GM18499 (cell line): ENCODE measurements at regions not wholly inside any gene's neighbourhood (a gene's known extent, or its start where the extent isn't known, plus 50 kb on each side); places are given as distances from the start of the nearest gene placed in this dataset.

Experiments
- ATAC-seq: cut with Tn5 transposase; IDR thresholded peaks from one replicate; pipeline ENCODE4 v1.9.1; 2021; ENCODE audit warnings: moderate number of reproducible peaks; ENCODE audit not compliant: insufficient read depth, unreplicated experiment

GRCh38 chr2:51595836-51596235 lies 563.9 kb upstream of the NRXN1 start:
- ATAC-seq = no peak

DNA sequence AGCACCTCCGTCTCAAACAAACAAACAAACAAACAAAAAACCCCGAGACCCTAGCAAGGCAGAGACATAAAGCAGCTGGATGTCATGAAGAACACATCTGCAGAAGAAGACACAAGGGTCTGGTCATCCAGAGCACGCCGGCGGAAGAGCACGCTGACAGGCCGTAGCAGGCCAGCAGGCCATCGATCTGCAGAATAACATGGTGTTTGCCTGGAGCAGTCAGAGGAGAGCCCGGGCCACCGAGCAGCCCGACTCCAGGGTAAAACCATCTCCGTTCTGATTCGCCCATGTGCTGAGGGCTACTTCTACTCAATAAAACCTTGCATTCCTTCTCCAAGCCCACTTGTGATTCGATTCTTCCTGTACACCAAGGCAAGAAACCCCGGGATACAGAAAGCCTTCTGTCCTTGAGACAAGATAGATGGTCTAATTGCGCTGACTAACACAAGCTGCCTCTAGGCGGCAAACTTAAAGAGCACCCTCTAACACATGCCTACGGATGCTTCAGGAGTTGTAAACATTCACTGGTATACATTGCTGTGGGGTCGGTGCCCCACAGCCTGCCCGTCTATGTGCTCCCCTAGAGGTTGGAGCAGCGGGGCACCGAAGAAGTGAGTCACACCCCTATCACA lies 549.8 kb upstream of the NRXN1 start:
- ATAC-seq = no peak

- no peak for ATAC-seq
Measured at GRCh38 chr2:51579412-51579811, 547.5 kb upstream of the NRXN1 start.

DNA sequence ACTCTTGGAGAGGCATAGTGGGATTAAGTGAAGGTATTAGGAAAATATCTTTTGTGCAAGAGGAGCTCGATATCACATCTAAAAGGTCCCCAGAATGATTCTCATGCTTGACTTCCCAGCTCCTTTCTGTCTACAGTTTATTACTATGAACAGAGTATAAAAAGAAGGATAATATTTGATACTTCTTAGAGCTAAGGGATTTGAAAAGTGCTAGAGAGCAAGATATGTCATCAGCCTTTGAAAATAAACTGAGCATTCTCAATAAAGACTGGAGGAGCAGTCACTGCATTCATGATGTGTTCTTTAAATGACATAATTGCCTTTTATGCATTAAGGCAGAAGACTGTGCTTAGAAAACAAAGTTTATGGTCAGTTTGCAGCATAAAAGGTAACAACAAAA lies 543.2 kb upstream of the NRXN1 start:
- no peak for ATAC-seq

- ATAC-seq = no peak
Measured at GRCh38 chr2:51559026-51559425, 527.1 kb upstream of the NRXN1 start.

- no peak for ATAC-seq
Measured at GRCh38 chr2:51553476-51553875, 521.5 kb upstream of the NRXN1 start.

- ATAC-seq = no peak
Measured at GRCh38 chr2:51535763-51536162, 503.8 kb upstream of the NRXN1 start.

- ATAC-seq = no peak
Measured at GRCh38 chr2:51534166-51534565, 502.2 kb upstream of the NRXN1 start.

DNA sequence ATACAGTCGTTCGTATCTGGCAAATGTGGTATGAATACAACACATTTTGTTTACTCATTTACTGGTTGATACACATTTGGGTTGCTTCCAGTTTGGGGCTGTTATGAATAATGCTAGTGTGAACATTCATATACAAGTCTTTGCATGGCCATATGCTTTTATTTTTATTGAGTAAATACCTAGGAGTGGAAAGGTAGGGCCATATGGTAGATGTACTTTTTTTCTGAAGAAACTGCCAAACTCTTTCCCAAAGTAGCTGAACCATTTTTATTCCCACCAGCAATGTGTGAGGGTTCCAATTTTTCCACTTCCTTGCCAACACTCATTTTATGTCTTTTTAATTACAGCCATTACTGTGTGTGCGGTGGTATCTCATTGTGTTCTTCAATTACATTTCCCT lies 496.2 kb upstream of the NRXN1 start:
- no peak for ATAC-seq

- no peak for ATAC-seq
Measured at GRCh38 chr2:51526766-51527165, 494.8 kb upstream of the NRXN1 start.

GRCh38 chr2:51516667-51517066 lies 484.7 kb upstream of the NRXN1 start:
- no peak for ATAC-seq

GRCh38 chr2:51511002-51511401 lies 479.1 kb upstream of the NRXN1 start:
- ATAC-seq = no peak

DNA sequence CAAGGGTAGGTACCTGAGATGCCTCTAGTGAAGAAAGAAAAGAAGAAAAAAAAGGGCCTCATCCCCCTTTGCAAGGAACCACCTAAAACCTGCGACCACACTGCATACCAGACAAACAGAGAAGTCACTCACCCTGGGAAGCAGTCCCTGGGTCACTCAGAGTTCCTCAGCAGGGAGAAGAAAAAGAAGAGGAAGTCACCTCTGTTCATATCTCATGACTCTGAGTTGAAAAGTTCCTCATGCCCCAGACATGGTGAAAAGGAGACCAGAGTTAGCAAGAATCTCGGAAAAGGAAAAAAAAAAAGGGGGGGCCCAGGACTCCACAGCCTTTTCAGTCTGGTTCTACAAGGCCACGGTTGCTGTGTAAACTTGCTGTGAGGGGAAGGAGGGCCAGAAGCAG lies 478.4 kb upstream of the NRXN1 start:
- ATAC-seq = no peak

DNA sequence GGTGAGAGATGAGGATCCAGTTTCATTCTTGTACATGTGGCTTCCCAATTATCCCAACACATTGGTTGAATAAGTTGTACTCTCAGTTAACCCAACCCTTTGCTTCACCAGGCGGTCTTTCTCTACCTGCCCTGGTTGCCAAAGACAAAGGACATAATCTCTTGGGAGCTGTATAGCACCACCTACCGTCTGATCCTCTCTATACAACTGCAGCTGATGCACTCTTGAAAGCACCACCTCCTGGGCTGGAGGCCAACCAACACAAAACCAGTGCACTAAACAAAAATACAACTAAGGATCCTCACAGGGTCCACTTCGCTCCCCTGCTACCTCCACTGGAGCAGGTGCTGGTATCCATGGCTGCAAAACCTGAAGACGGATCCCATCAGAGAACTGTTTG lies 473.6 kb upstream of the NRXN1 start:
- ATAC-seq = no peak

- ATAC-seq = no peak
Measured at GRCh38 chr2:51490576-51491234, 458.8 kb upstream of the NRXN1 start.

DNA sequence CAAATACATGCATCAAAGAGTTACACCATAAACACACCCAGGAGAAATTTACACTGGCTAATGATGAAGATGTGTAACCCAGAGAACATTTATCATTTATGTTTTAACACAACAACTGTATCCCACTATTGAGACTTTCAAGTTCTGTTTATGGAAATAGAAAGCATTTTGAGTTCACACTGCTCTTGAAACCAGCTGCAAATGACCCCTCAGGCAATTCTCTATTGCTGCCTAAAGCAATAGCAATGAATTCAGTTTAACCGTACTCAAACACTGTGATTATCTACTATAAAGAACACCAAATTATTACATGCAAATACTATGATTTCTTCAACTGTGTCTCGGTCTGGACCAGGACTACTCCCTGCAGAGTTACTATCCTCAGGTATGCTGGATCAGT lies 452.7 kb upstream of the NRXN1 start:
- no peak for ATAC-seq

- ATAC-seq = no peak
Measured at GRCh38 chr2:51483720-51484119, 451.8 kb upstream of the NRXN1 start.

DNA sequence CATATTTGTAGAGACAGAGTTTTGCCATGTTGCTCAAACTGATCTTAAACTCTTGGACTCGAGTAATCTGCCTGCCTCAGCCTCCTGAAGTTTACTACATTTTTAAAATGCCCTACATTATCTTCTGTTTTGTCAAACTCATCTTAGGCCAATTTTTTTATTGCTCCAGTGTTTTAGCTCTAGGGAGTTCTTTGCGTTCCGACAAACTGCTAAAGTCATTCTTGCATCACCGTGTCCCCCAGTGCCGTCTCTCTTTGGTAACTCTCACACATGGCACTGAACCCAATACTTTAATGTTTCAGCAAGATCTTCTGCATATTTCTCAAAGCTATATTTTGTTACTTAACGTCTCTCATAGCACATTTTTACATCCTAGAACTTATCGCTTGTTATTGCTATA lies 440.9 kb upstream of the NRXN1 start:
- ATAC-seq = no peak

DNA sequence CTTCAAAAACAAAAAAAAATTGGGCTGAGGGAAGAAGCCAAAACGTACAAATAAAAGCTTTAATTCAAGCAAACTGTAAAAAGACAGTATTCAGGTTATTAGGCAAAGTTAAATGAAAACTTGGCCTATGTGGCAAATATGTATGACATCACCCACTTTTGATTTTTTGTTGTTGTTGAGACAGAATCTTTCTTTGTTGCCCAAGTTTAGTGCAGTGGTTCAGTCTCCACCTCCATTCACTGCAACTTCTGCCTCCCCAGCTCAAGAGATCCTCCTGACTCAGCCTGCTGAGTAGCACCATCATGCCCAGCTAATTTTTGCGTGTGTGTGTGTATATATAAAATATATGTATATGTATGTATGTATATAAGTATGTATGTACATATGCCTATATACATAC lies 440.4 kb upstream of the NRXN1 start:
- ATAC-seq = no peak

DNA sequence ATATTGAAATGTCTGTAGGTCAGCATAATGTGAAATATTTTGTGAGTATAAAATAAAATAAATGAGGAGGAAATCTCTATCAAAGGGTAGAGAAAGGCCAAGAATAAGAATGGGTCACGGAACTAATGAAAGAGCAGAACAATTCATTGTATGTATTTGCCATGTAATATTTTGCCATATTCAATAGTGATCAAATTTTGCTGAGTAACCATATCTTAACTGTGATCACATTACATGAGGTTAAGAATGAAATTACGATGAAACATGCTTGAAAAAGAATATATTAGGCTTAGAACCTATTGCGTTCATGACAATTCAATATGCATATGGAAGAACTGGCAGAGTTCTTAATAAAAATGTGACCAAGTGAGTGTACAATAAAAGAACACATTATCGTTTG lies 437.2 kb upstream of the NRXN1 start:
- no peak for ATAC-seq

GRCh38 chr2:51465326-51465725 lies 433.4 kb upstream of the NRXN1 start:
- no peak for ATAC-seq

GRCh38 chr2:51454177-51454576 lies 422.2 kb upstream of the NRXN1 start:
- ATAC-seq = no peak
